GM19324 (cell line): ENCODE measurements at regions not wholly inside any gene's neighbourhood (a gene's known extent, or its start where the extent isn't known, plus 50 kb on each side); places are given as distances from the start of the nearest gene placed in this dataset.
"Not testable (repeated sequence)": the region's sequence is repeated elsewhere in the genome, so short reads cannot be mapped to it uniquely, and the experiment has no call there.

Source experiments
- ATAC-seq: cut with Tn5 transposase; IDR thresholded peaks from one replicate; pipeline ENCODE4 v1.9.1; 2021; ENCODE audit warnings: mild to moderate bottlenecking, moderate library complexity; ENCODE audit not compliant: unreplicated experiment, low FRiP score

GRCh38 chr4:53886090-53886489 lies 178.3 kb downstream of the CHIC2 start:
- no peak for ATAC-seq

- no peak for ATAC-seq
Observed at GRCh38 chr4:53885668-53886067, 178.7 kb downstream of the CHIC2 start.

- not testable (repeated sequence) for ATAC-seq
Observed at GRCh38 chr4:53877096-53877495, 187.3 kb downstream of the CHIC2 start.

- ATAC-seq = no peak
Observed at GRCh38 chr4:53866055-53866454, 198.3 kb downstream of the CHIC2 start.

- no peak for ATAC-seq
Observed at GRCh38 chr4:53865054-53865453, 199.4 kb downstream of the CHIC2 start.

- no peak for ATAC-seq
Observed at GRCh38 chr4:53863736-53864365, 200.6 kb downstream of the CHIC2 start.

GRCh38 chr4:53863158-53863557 lies 201.2 kb downstream of the CHIC2 start:
- ATAC-seq = no peak

- ATAC-seq = no peak
Observed at GRCh38 chr4:53861856-53862610, 202.4 kb downstream of the CHIC2 start.

GRCh38 chr4:53859305-53859704 lies 205.1 kb downstream of the CHIC2 start:
- ATAC-seq = no peak

GRCh38 chr4:53858744-53859143 lies 205.7 kb downstream of the CHIC2 start:
- no peak for ATAC-seq

GRCh38 chr4:53855581-53856250 lies 208.7 kb downstream of the CHIC2 start:
- ATAC-seq = no peak

GRCh38 chr4:53854991-53855568 lies 209.3 kb downstream of the CHIC2 start:
- ATAC-seq = no peak

- no peak for ATAC-seq
Observed at GRCh38 chr4:53852343-53852742, 212.1 kb downstream of the CHIC2 start.

- no peak for ATAC-seq
Observed at GRCh38 chr4:53847965-53848364, 216.4 kb downstream of the CHIC2 start.

- ATAC-seq = no peak
Observed at GRCh38 chr4:53844551-53844950, 219.9 kb downstream of the CHIC2 start.

GRCh38 chr4:53844133-53844532 lies 220.3 kb downstream of the CHIC2 start:
- ATAC-seq = no peak

- ATAC-seq = no peak
Observed at GRCh38 chr4:53841711-53842110, 222.7 kb downstream of the CHIC2 start.

- ATAC-seq = no peak
Observed at GRCh38 chr4:53840643-53841042, 223.8 kb downstream of the CHIC2 start.

GRCh38 chr4:53833302-53834003 lies 231.0 kb downstream of the CHIC2 start:
- not testable (repeated sequence) for ATAC-seq

- ATAC-seq = no peak
Observed at GRCh38 chr4:53832549-53832948, 231.9 kb downstream of the CHIC2 start.

- ATAC-seq = no peak
Observed at GRCh38 chr4:53830511-53830910, 233.9 kb downstream of the CHIC2 start.
